Esophagus (tissue), 2 donors: ENCODE measurements at regions not wholly inside any gene's neighbourhood (a gene's known extent, or its start where the extent isn't known, plus 50 kb on each side); places are given as distances from the start of the nearest gene placed in this dataset.
A peak's percentile ranks its signal among the peaks of the same experiment; 100 is the strongest.

Source experiments
- H3K27ac ChIP-seq, 2 donors: one replicate each; pipeline ENCODE4 v1.5.1; 2013; ENCODE audit warnings: low read depth in 2 of 2, mild to moderate bottlenecking in 2 of 2, inconsistent platforms in 1 of 2, low read length in 1 of 2, moderate library complexity in 1 of 2
- H3K27me3 ChIP-seq, 2 donors: one replicate each; pipeline ENCODE4 v1.6.1; 2013; ENCODE audit warnings: low read length in 2 of 2, control low read depth in 1 of 2, mild to moderate bottlenecking in 1 of 2; ENCODE audit not compliant: insufficient read depth in 2 of 2, control insufficient read depth in 1 of 2
- H3K36me3 ChIP-seq, 2 donors: one replicate each; pipeline ENCODE4 v1.6.1; 2013; ENCODE audit warnings: low read length in 1 of 2; ENCODE audit not compliant: control insufficient read depth in 2 of 2, insufficient read depth in 2 of 2
- H3K4me1 ChIP-seq, 2 donors: one replicate each; pipeline ENCODE4 v1.6.1; 2013; ENCODE audit warnings: low read length in 1 of 2; ENCODE audit not compliant: control insufficient read depth in 2 of 2, insufficient read depth in 2 of 2
- H3K4me3 ChIP-seq, 2 donors: one replicate each; pipeline ENCODE4 v1.5.1; 2013; ENCODE audit warnings: low read length in 2 of 2, mild to moderate bottlenecking in 2 of 2, low read depth in 1 of 2, moderate library complexity in 1 of 2
- H3K9me3 ChIP-seq, 2 donors: one replicate each; pipeline ENCODE4 v1.6.1; 2013; ENCODE audit warnings: mild to moderate bottlenecking in 2 of 2, low read depth in 1 of 2, low read length in 1 of 2, moderate library complexity in 1 of 2; ENCODE audit not compliant: control insufficient read depth in 2 of 2, insufficient read depth in 1 of 2
- WGBS, 2 donors: extraction: QIAGEN DNeasy Blood & Tissue Kit; methylation state at CpG; one replicate each; pipeline ENCODE4 v1.1.7; 2013; 5-methylcytosine and 5-hydroxymethylcytosine counted together
- donor health status: healthy with polysubstance abuse.
- donor health status: Bipolar disorder and iron deficiency.

DNA sequence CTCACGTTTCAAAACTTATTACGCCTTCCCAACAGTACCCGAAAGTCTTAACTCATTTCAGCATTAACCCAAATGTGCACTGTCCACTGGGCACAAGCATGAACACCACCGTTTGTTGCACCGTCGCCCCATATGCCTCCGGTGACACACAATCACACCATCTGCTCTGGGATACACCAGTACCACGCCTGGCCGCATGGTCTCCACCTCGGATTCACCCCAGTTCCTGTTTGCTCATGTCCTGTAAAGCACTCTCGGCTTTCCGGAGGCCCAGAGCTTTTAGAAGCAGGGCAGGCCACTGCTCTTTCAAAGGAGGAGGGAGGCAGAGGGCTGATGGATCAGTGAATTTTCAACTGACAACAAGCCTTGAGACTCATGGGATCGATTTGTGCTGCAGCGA is 1570.0 kb upstream of the DEFB115 start:
- Histone ChIP-seq H3K27ac (no peak overlapping the region), H3K4me3 (no peak overlapping the region), H3K27me3 (no peaks in the 10 kb centered on the region), H3K4me1 (no peaks in the 10 kb centered on the region), H3K36me3 (no peaks in the 10 kb centered on the region), H3K9me3 (peaks cover 9 to 13% of the 10 kb centered on the region in 2 donors)
- WGBS, 2 donors = 81% methylated on average over 14 of the region's 14 CpGs

DNA sequence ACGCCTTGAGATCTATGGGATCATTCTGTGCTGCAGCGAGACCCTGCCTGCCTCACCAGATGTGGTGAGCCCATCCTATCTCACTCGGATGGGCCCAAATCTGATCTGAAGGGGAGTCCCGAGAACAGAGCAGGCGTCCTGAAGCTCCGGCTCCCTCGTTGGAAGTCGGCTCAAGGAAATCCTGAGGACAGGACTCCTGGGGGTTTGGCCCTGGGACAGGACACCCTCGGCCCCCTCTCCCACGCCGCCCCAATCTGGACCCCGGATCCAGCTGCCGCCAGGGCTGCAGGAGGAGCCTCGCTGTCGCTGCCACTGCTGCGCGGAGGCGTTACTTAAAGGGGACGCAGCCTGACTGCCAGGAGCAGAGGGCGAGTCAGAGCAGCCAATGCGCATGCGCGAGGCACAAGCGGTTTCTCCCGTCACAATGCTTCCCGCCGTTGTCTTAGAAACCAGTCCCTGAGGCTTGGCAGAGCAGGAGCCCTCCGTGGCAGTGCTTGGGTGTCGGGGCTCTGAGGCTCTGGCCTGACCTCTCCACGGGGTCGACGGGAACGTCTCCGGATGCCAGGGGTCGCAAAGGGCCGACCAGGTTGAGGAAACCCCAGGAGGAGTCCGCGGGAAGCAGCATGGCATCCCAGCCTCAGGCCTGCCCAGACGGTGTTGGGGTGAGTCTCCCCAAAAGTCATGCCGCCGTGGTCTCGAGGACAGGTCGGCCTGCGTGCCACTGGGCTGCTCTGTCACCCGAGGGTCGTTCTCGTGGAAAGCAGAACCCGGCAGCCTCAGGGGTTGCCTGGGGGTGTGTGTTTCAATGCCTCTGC is 1567.8 kb upstream of the DEFB115 start:
- no peaks in the 10 kb centered on the region for H3K36me3 ChIP-seq
- peak overlapping the region in 1 of 2 donors; percentile 34 for H3K4me3 ChIP-seq
- 49 to 63% methylated on average over 48 of the region's 48 CpGs for WGBS, 2 donors
- H3K27ac ChIP-seq = no peak overlapping the region
- H3K9me3 ChIP-seq = peaks cover 9 to 13% of the 10 kb centered on the region in 2 donors
- no peaks in the 10 kb centered on the region for H3K4me1 ChIP-seq
- H3K27me3 ChIP-seq = no peaks in the 10 kb centered on the region

GRCh38 chr20:29690274-29690673 is 1567.2 kb upstream of the DEFB115 start:
- 90 to 92% methylated on average over 19 of the region's 19 CpGs for WGBS, 2 donors
- no peak overlapping the region for H3K4me3 ChIP-seq
- H3K4me1 ChIP-seq = no peaks in the 10 kb centered on the region
- peaks cover 9 to 13% of the 10 kb centered on the region in 2 donors for H3K9me3 ChIP-seq
- no peak overlapping the region for H3K27ac ChIP-seq
- H3K27me3 ChIP-seq = no peaks in the 10 kb centered on the region
- H3K36me3 ChIP-seq = no peaks in the 10 kb centered on the region

GRCh38 chr20:29740601-29740950 is 1516.9 kb upstream of the DEFB115 start:
- Histone ChIP-seq H3K36me3 (no peaks in the 10 kb centered on the region), H3K27me3 (no peaks in the 10 kb centered on the region), H3K27ac (no peak overlapping the region), H3K9me3 (peaks cover 30 to 37% of the 10 kb centered on the region in 2 donors), H3K4me3 (no peak overlapping the region), H3K4me1 (peaks cover 0 to 2% of the 10 kb centered on the region in 2 donors)
- WGBS, 2 donors = 42 to 62% methylated on average over 18 to 35 of the region's 35 CpGs

GRCh38 chr20:29740951-29741593 is 1516.4 kb upstream of the DEFB115 start:
- no peak overlapping the region for H3K27ac ChIP-seq
- H3K4me1 ChIP-seq = peaks cover 0 to 2% of the 10 kb centered on the region in 2 donors
- H3K4me3 ChIP-seq = no peak overlapping the region
- peaks cover 30 to 37% of the 10 kb centered on the region in 2 donors for H3K9me3 ChIP-seq
- H3K36me3 ChIP-seq = no peaks in the 10 kb centered on the region
- H3K27me3 ChIP-seq = no peaks in the 10 kb centered on the region
- 43 to 72% methylated on average over 40 to 51 of the region's 51 CpGs for WGBS, 2 donors

DNA sequence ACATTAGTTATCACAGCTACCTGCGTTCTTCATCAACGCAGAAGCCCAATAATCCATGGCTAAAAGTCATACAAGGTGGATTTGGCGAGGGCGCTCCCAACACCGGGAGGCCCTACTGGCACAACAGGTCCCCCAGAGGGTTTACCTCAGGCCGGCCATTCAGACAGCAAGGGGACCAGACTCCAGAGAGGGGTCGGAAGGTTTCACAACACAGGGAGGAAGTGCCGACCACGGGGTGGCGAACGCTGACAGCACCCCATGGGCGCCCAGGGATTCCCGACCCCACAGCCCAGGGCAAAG is 1515.9 kb upstream of the DEFB115 start:
- 33 to 59% methylated on average over 10 to 13 of the region's 13 CpGs for WGBS, 2 donors
- Histone ChIP-seq H3K4me1 (peaks cover 0 to 2% of the 10 kb centered on the region in 2 donors), H3K9me3 (peaks cover 30 to 37% of the 10 kb centered on the region in 2 donors)

GRCh38 chr20:29741894-29742698 is 1515.4 kb upstream of the DEFB115 start:
- Histone ChIP-seq H3K36me3 (no peaks in the 10 kb centered on the region), H3K27ac (no peak overlapping the region), H3K4me1 (peaks cover 0 to 2% of the 10 kb centered on the region in 2 donors), H3K4me3 (no peak overlapping the region), H3K9me3 (peaks cover 30 to 37% of the 10 kb centered on the region in 2 donors), H3K27me3 (no peaks in the 10 kb centered on the region)
- WGBS, 2 donors = 43 to 59% methylated on average over 58 to 88 of the region's 88 CpGs

More for the DNA sequence above, 1515.9 kb upstream of the DEFB115 start:
- H3K36me3 ChIP-seq = no peaks in the 10 kb centered on the region
- H3K27ac ChIP-seq = no peak overlapping the region
- H3K27me3 ChIP-seq = no peaks in the 10 kb centered on the region
- H3K4me3 ChIP-seq = no peak overlapping the region

GRCh38 chr20:29742699-29743100 is 1514.8 kb upstream of the DEFB115 start:
- WGBS, 2 donors = 38 to 55% methylated on average over 41 of the region's 41 CpGs
- Histone ChIP-seq H3K9me3 (peaks cover 30 to 37% of the 10 kb centered on the region in 2 donors), H3K4me3 (no peak overlapping the region), H3K36me3 (no peaks in the 10 kb centered on the region), H3K27ac (no peak overlapping the region), H3K27me3 (no peaks in the 10 kb centered on the region), H3K4me1 (peaks cover 0 to 2% of the 10 kb centered on the region in 2 donors)

- H3K27me3 ChIP-seq = no peaks in the 10 kb centered on the region
Measured at GRCh38 chr20:29743101-29743931, 1514.1 kb upstream of the DEFB115 start.

More at GRCh38 chr20:29743101-29743931, 1514.1 kb upstream of the DEFB115 start:
- Histone ChIP-seq H3K4me3 (no peak overlapping the region), H3K9me3 (peaks cover 30 to 37% of the 10 kb centered on the region in 2 donors), H3K36me3 (no peaks in the 10 kb centered on the region), H3K4me1 (peaks cover 0 to 2% of the 10 kb centered on the region in 2 donors), H3K27ac (no peak overlapping the region)
- WGBS, 2 donors = 38 to 51% methylated on average over 75 to 80 of the region's 80 CpGs
